PC-9 (cell line): ENCODE measurements at regions not wholly inside any gene's neighbourhood (a gene's known extent, or its start where the extent isn't known, plus 50 kb on each side); places are given as distances from the start of the nearest gene placed in this dataset.

ENCODE experiments used
- BruUV-seq: library from RNA; stranded (reverse); fragments of 400-500 nt; replicated peaks from 2 replicates; lab custom pipeline; 2021; lab: Mats Ljungman, UMichigan
- CTCF ChIA-PET: fragments of 300-600 bp; sonication (Branson Sonifier 250); formaldehyde crosslinking; loops from one replicate; lab custom pipeline; 2022; ENCODE audit warnings: antibody characterized with exemption; lab: Charles Lee
- POLR2A ChIA-PET: fragments of 300-600 bp; sonication (Branson Sonifier 250); formaldehyde crosslinking; loops from one replicate; lab custom pipeline; 2022; ENCODE audit warnings: antibody characterized with exemption; ENCODE audit not compliant: unreplicated experiment; lab: Charles Lee
- DNase-seq, 2 experiments: peaks; one replicate each; pipeline versions ENCODE4 v3.0.0 to v3.0.0-alpha.2; 2015 to 2022; ENCODE audit warnings: mixed read lengths in 1 of 2
- H2AFZ ChIP-seq: fragments of 200-600 bp; sonication (generic); 2 replicates; pipeline ENCODE4 v1.8.1; 2017; ENCODE audit warnings: antibody characterized with exemption
- H3F3A ChIP-seq: fragments of 200-600 bp; sonication (generic); 2 replicates; pipeline ENCODE4 v1.8.1; 2017; ENCODE audit warnings: antibody characterized with exemption, mild to moderate bottlenecking, low read depth; ENCODE audit not compliant: insufficient read depth
- H3K27ac ChIP-seq: fragments of 200-600 bp; sonication (generic); 2 replicates; pipeline ENCODE4 v1.6.1; 2016; ENCODE audit warnings: mixed run types
- H3K27me3 ChIP-seq: fragments of 200-600 bp; sonication (generic); 2 replicates; pipeline ENCODE4 v1.6.1; 2016; ENCODE audit warnings: low read depth, mixed run types; ENCODE audit not compliant: insufficient read depth
- H3K36me3 ChIP-seq: fragments of 200-600 bp; sonication (generic); 2 replicates; pipeline ENCODE4 v1.6.1; 2016; ENCODE audit warnings: low read depth, mixed run types
- H3K4me1 ChIP-seq: fragments of 200-600 bp; sonication (generic); replicated peaks from 2 replicates; pipeline ENCODE4 v1.6.1; 2016; ENCODE audit warnings: mixed run types; ENCODE audit not compliant: insufficient read depth
- H3K4me2 ChIP-seq: fragments of 200-600 bp; sonication (generic); 2 replicates; pipeline ENCODE4 v1.6.1; 2017; ENCODE audit warnings: mixed run types
- H3K4me3 ChIP-seq: fragments of 200-600 bp; sonication (generic); 2 replicates; pipeline ENCODE4 v1.6.1; 2016; ENCODE audit warnings: mixed run types
- H3K79me2 ChIP-seq: fragments of 200-600 bp; sonication (generic); 2 replicates; pipeline ENCODE4 v1.6.1; 2017; ENCODE audit warnings: low read depth, mixed run types
- H3K9me2 ChIP-seq: fragments of 200-600 bp; sonication (generic); 2 replicates; pipeline ENCODE4 v1.8.1; 2017; ENCODE audit warnings: mild to moderate bottlenecking; ENCODE audit not compliant: insufficient read depth
- H3K9me3 ChIP-seq: fragments of 200-600 bp; sonication (generic); 2 replicates; pipeline ENCODE4 v1.8.1; 2016; ENCODE audit warnings: low read depth; ENCODE audit not compliant: insufficient read depth
- H4K20me1 ChIP-seq: fragments of 200-600 bp; sonication (generic); 2 replicates; pipeline ENCODE4 v1.8.1; 2017; ENCODE audit not compliant: insufficient read depth
- EZH2 ChIP-seq: fragments of 200-600 bp; sonication (generic); IDR thresholded peaks from 2 replicates; pipeline ENCODE4 v1.8.0; 2017; ENCODE audit warnings: antibody characterized with exemption, low read depth
- intact Hi-C: fragments of 100-400 bp; cut with micrococcal nuclease; formaldehyde crosslinking; loops from one replicate; pipeline ENCODE4 v1.10.0; 2022; ENCODE audit not compliant: unreplicated experiment
- TF ChIP-seq, protein P1 (sequence below): fragments of 200-600 bp; sonication (generic); conservative IDR thresholded peaks from 2 replicates; pipeline ENCODE4 v1.6.1; 2017; ENCODE audit warnings: mixed run types, antibody characterized with exemption, mild to moderate bottlenecking, moderate library complexity

DNA sequence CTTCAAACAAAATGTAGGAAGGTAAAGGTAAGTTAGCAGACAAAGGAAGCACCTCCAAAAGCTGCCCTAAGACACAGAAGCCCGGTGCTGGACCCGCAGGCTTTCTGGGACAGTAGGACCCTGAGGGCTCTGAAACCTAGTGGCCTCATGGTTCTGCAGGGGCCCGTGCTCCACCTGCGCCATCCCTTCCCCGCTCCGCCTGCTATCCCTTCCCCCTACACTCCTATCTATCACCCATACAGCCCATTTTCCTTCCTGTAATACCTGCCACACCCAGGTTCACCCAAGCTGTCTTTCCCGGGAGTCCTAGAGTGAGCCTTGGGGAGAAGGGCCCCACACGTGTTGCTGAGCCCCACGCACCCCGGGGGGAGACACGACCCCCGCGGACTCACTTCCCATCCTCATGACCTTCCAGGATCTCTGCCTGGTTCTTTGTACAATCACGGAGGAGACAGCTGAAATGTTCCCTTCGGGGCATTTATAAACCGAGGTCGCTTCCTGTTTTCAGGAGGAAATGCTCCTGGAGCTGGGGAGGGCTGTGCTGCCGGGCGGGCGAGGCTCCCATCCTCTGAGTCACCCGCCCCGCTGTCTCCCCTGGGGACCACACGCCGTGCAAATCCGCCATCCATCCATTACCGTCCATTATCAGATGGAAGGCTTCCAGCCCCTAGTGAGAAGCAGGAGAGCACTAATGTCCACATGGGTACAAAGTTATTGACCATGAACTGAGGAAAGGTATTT, 251.7 kb upstream of the PITRM1 start:
- no peak overlapping the region for H3K27ac ChIP-seq
- POLR2A ChIA-PET, result no interaction called here
- peaks cover 39% of the 10 kb centered on the region for H3K4me1 ChIP-seq
- no peak overlapping the region for H3K4me3 ChIP-seq
- H3K36me3 ChIP-seq, result no peaks in the 10 kb centered on the region
- H3K9me3 ChIP-seq, result no peaks in the 10 kb centered on the region
- intact Hi-C loops, result no loop called here
- no peak overlapping the region for H3K4me2 ChIP-seq
- no peaks in the 10 kb centered on the region for H3K27me3 ChIP-seq
- no TSS peak for BruUV-seq
- CTCF ChIA-PET, result no interaction called here
- no peaks in the 10 kb centered on the region for H3K9me2 ChIP-seq
- H3K79me2 ChIP-seq, result no peaks in the 10 kb centered on the region
- no peaks in the 10 kb centered on the region for H4K20me1 ChIP-seq
- TF ChIP-seq EZH2, result no peak
- TF ChIP-seq, protein P1, sequence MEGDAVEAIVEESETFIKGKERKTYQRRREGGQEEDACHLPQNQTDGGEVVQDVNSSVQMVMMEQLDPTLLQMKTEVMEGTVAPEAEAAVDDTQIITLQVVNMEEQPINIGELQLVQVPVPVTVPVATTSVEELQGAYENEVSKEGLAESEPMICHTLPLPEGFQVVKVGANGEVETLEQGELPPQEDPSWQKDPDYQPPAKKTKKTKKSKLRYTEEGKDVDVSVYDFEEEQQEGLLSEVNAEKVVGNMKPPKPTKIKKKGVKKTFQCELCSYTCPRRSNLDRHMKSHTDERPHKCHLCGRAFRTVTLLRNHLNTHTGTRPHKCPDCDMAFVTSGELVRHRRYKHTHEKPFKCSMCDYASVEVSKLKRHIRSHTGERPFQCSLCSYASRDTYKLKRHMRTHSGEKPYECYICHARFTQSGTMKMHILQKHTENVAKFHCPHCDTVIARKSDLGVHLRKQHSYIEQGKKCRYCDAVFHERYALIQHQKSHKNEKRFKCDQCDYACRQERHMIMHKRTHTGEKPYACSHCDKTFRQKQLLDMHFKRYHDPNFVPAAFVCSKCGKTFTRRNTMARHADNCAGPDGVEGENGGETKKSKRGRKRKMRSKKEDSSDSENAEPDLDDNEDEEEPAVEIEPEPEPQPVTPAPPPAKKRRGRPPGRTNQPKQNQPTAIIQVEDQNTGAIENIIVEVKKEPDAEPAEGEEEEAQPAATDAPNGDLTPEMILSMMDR, result no peak
- H3F3A ChIP-seq, result peaks cover 7% of the 10 kb centered on the region; the same call in 1 of the 2 replicates
- no peak overlapping the region for H2AFZ ChIP-seq
- DNase-seq, result no peak

DNA sequence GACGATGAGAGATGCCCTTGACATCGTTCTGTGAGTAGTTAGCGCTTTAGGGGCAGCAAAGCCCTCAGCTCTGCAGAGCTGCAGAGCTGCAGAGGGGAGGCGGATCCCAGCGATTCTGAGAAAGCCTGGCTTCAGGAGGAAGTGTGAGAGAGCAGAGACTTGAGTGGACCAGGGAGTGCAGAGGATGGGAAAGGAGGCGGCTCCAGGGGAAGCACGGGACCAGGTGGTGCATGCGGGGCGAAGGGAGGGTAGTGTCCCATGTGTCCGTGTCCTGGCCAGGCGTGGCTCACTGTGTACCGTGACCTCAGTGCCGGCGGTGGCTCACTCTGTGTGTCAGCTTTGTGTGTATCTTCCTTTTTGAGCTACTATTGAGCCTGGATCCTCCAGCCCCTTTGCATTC, 250.8 kb upstream of the PITRM1 start:
- H3K4me3 ChIP-seq, result no peak overlapping the region
- no peaks in the 10 kb centered on the region for H3K9me2 ChIP-seq
- ChIA-PET POLR2A (no interaction called here), CTCF (no interaction called here)
- H3K4me2 ChIP-seq, result no peak overlapping the region
- no peaks in the 10 kb centered on the region for H3K9me3 ChIP-seq
- no peak overlapping the region for H2AFZ ChIP-seq
- H3K4me1 ChIP-seq, result peaks cover 39% of the 10 kb centered on the region
- no peak for DNase-seq
- BruUV-seq, result no TSS peak
- no peak overlapping the region for H3K27ac ChIP-seq
- H3F3A ChIP-seq, result peaks cover 7% of the 10 kb centered on the region; the same call in 1 of the 2 replicates
- H4K20me1 ChIP-seq, result no peaks in the 10 kb centered on the region
- TF ChIP-seq EZH2, result no peak
- TF ChIP-seq, protein P1, result no peak
- intact Hi-C loops, result no loop called here
- no peaks in the 10 kb centered on the region for H3K79me2 ChIP-seq
- H3K36me3 ChIP-seq, result no peaks in the 10 kb centered on the region
- no peaks in the 10 kb centered on the region for H3K27me3 ChIP-seq

DNA sequence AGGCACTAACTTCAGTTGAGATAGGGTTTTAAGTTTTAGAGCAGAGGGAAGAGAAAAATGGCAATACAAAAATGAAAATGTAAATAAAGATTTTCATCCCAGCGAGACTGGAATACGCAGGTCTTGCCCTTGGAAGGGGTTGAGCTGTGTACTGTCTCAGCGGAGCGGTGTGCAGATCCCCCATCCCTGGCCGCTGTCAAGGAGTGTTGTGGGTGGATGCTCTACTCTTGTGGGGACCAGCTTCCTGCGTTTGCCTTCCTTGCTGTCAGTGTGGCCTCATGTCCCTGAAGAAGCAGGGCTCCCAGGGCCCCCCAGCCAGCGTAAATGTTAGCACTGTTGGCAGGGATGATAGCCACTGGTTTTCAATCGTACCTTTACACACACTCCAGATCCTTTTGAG, 249.7 kb upstream of the PITRM1 start:
- Histone ChIP-seq H3K4me1 (peaks cover 32% of the 10 kb centered on the region), H3K9me3 (no peaks in the 10 kb centered on the region), H3K79me2 (no peaks in the 10 kb centered on the region), H3K4me3 (no peak overlapping the region), H4K20me1 (no peaks in the 10 kb centered on the region), H3K4me2 (no peak overlapping the region), H3K9me2 (no peaks in the 10 kb centered on the region), H2AFZ (no peak overlapping the region), H3K27me3 (no peaks in the 10 kb centered on the region), H3K36me3 (no peaks in the 10 kb centered on the region), H3K27ac (no peak overlapping the region), H3F3A (peaks cover 7% of the 10 kb centered on the region; the same call in 1 of the 2 replicates)
- intact Hi-C loops, result no loop called here
- ChIA-PET POLR2A (no interaction called here), CTCF (no interaction called here)
- TF ChIP-seq, protein P1, result no peak
- TF ChIP-seq EZH2, result no peak
- no peak for DNase-seq
- BruUV-seq, result no TSS peak
